Suprapubic skin (tissue), 4 donors: ENCODE measurements at regions not wholly inside any gene's neighbourhood (a gene's known extent, or its start where the extent isn't known, plus 50 kb on each side); places are given as distances from the start of the nearest gene placed in this dataset.

Experiments used
- DNase-seq, 2 donors: peaks; one replicate each; pipeline ENCODE4 v3.0.0-alpha.2; 2019; ENCODE audit warnings: low spot score in 2 of 2
- H3K27ac ChIP-seq: fragments of 200-600 bp; sonication (generic); one replicate; pipeline ENCODE4 v1.5.1; 2019
- H3K27me3 ChIP-seq: fragments of 200-600 bp; sonication (generic); one replicate; pipeline ENCODE4 v1.5.1; 2019
- H3K36me3 ChIP-seq: fragments of 200-600 bp; sonication (generic); one replicate; pipeline ENCODE4 v1.5.1; 2019
- H3K4me1 ChIP-seq: fragments of 200-600 bp; sonication (generic); one replicate; pipeline ENCODE4 v1.5.1; 2019
- H3K4me3 ChIP-seq: fragments of 200-600 bp; sonication (generic); one replicate; pipeline ENCODE4 v1.5.1; 2019; ENCODE audit warnings: mild to moderate bottlenecking
- H3K9me3 ChIP-seq: fragments of 200-600 bp; sonication (generic); one replicate; pipeline ENCODE4 v1.5.1; 2019
- EP300 ChIP-seq: sonication (generic); formaldehyde crosslinking; IDR thresholded peaks from one replicate; pipeline ENCODE4 v1.6.1; 2017; ENCODE audit warnings: antibody characterized with exemption
- POLR2A ChIP-seq, 2 donors: fragments of 450-650 bp; IDR thresholded peaks; one replicate each; pipeline ENCODE4 v1.6.1; 2017; ENCODE audit warnings: antibody characterized with exemption in 2 of 2, mild to moderate bottlenecking in 2 of 2, moderate library complexity in 2 of 2
- POLR2AphosphoS5 ChIP-seq, 3 donors: sonication (generic); formaldehyde crosslinking; IDR thresholded peaks; one replicate each; pipeline ENCODE4 v1.6.1; 2017; ENCODE audit warnings: antibody characterized with exemption in 3 of 3
- WGBS: methylation state at CpG from one replicate; pipeline ENCODE4 v1.1.5; 2018; 5-methylcytosine and 5-hydroxymethylcytosine counted together
- TF ChIP-seq, protein P1 (sequence below), 2 donors: fragments of 200-600 bp in 1 of 2; fragments of 450-650 bp in 1 of 2; sonication (generic) in 1 of 2; IDR thresholded peaks; one replicate each; pipeline ENCODE4 v1.5.1; 2016 to 2019; ENCODE audit warnings: antibody characterized with exemption in 2 of 2, mild to moderate bottlenecking in 1 of 2, moderate library complexity in 1 of 2

- Histone ChIP-seq H3K27me3 (no peaks in the 10 kb centered on the region), H3K9me3 (no peaks in the 10 kb centered on the region), H3K4me1 (no peaks in the 10 kb centered on the region), H3K4me3 (no peak overlapping the region), H3K36me3 (no peaks in the 10 kb centered on the region), H3K27ac (no peak overlapping the region)
- WGBS: 91% methylated on average over 23 of the region's 23 CpGs
- no peak for TF ChIP-seq POLR2AphosphoS5 (IDR thresholded peaks at IDR 0.05)
- TF ChIP-seq, protein P1, sequence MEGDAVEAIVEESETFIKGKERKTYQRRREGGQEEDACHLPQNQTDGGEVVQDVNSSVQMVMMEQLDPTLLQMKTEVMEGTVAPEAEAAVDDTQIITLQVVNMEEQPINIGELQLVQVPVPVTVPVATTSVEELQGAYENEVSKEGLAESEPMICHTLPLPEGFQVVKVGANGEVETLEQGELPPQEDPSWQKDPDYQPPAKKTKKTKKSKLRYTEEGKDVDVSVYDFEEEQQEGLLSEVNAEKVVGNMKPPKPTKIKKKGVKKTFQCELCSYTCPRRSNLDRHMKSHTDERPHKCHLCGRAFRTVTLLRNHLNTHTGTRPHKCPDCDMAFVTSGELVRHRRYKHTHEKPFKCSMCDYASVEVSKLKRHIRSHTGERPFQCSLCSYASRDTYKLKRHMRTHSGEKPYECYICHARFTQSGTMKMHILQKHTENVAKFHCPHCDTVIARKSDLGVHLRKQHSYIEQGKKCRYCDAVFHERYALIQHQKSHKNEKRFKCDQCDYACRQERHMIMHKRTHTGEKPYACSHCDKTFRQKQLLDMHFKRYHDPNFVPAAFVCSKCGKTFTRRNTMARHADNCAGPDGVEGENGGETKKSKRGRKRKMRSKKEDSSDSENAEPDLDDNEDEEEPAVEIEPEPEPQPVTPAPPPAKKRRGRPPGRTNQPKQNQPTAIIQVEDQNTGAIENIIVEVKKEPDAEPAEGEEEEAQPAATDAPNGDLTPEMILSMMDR (IDR thresholded peaks at IDR 0.05): no peak
- TF ChIP-seq EP300: no peak
- no peak for TF ChIP-seq POLR2A (IDR thresholded peaks at IDR 0.05)
- peak; percentile 22 to 66 for DNase-seq
Observed at GRCh38 chr4:8754634-8755589, 116.7 kb downstream of the HMX1 start.

DNA sequence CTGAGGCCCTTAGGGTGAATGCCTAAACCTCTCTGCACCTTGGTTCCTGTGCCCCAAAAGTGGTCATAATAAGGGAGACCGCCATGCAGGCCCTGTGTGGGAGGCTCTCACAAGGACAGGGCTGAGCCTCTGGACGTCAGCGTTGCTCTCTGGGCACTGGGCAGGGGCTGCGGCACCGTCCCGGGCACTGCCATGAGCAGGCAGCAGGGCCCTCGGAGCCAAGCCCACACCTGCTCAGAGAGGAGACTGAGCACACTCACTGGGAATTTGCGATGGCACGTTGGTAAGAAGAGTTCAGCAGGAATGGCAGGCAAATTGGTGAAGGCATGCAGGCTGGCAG lies 123.4 kb downstream of the HMX1 start:
- Histone ChIP-seq H3K4me1 (no peaks in the 10 kb centered on the region), H3K4me3 (no peak overlapping the region), H3K36me3 (no peaks in the 10 kb centered on the region), H3K9me3 (no peaks in the 10 kb centered on the region), H3K27me3 (peaks cover 31% of the 10 kb centered on the region), H3K27ac (no peak overlapping the region)
- WGBS: 100% methylated on average over 2 of the region's 9 CpGs
- TF ChIP-seq POLR2AphosphoS5 (IDR thresholded peaks at IDR 0.05): no peak
- no peak for TF ChIP-seq POLR2A (IDR thresholded peaks at IDR 0.05)
- TF ChIP-seq, protein P1 (IDR thresholded peaks at IDR 0.05): no peak
- TF ChIP-seq EP300: no peak
- DNase-seq: peak in 1 of 2 donors; percentile 46

GRCh38 chr4:8747467-8748235 lies 124.0 kb downstream of the HMX1 start:
- Histone ChIP-seq H3K36me3 (no peaks in the 10 kb centered on the region), H3K27me3 (peaks cover 31% of the 10 kb centered on the region), H3K4me3 (no peak overlapping the region), H3K4me1 (no peaks in the 10 kb centered on the region), H3K9me3 (no peaks in the 10 kb centered on the region), H3K27ac (no peak overlapping the region)
- 67% methylated on average over 23 of the region's 39 CpGs for WGBS
- TF ChIP-seq POLR2A (IDR thresholded peaks at IDR 0.05): no peak
- no peak for TF ChIP-seq POLR2AphosphoS5 (IDR thresholded peaks at IDR 0.05)
- TF ChIP-seq, protein P1 (IDR thresholded peaks at IDR 0.05): no peak
- TF ChIP-seq EP300: no peak
- peak; percentile 51 to 68 for DNase-seq

DNA sequence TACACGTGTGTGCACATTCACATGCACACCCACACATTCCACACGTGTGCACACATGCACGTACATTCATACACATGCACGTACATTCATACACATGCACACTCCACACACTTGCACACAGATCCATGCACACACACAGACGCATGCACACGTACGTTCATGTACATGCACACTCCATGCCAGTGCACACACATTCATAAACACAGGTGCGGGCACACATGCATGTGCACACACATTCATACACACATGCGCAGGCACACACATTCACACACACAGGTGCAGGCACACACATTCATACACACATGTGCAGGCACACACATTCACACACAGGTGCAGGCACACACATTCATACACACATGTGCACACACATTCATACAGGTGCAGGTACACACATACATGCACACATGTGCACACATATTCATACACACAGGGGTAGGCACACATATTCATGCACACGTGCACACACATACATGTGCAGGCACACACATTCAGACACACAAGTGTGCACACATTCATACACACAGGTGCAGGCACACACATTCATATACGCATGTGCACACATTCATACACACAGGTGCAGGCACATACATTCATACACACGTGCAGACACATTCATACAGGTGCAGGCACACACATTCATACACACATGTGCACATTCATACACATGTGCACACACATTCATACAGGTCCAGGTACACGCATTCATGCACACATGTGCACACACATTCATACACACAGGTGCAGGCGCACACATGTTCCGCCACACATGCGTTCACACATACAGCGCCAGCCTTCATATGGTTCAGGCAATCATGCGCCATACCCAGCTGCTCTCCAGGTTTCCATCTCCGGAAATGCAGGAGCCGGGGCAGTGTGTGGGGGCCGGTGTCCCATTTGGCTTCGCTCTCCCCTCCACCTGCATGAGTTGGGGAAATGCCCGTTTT lies 124.8 kb downstream of the HMX1 start:
- TF ChIP-seq EP300 (no peak), POLR2AphosphoS5 (IDR thresholded peaks at IDR 0.05) (no peak), POLR2A (IDR thresholded peaks at IDR 0.05) (no peak)
- TF ChIP-seq, protein P1 (IDR thresholded peaks at IDR 0.05): no peak
- Histone ChIP-seq H3K36me3 (no peaks in the 10 kb centered on the region), H3K4me3 (no peak overlapping the region), H3K9me3 (no peaks in the 10 kb centered on the region), H3K27me3 (peaks cover 31% of the 10 kb centered on the region), H3K27ac (no peak overlapping the region), H3K4me1 (no peaks in the 10 kb centered on the region)
- DNase-seq: peak; percentile 5 to 43
- WGBS: 93% methylated on average over 15 of the region's 23 CpGs
